A673 (cell line): ENCODE measurements at regions not wholly inside any gene's neighbourhood (a gene's known extent, or its start where the extent isn't known, plus 50 kb on each side); places are given as distances from the start of the nearest gene placed in this dataset.

Experiments used
- EZH2 ChIP-seq: fragments of 200-600 bp; sonication (generic); IDR thresholded peaks from 2 replicates; pipeline ENCODE4 v1.6.1; 2017; ENCODE audit warnings: borderline replicate concordance, low read depth, mild to moderate bottlenecking, mixed read lengths, antibody characterized with exemption, low read length; ENCODE audit not compliant: poor library complexity, severe bottlenecking
- TF ChIP-seq, protein P1 (sequence below): fragments of 300-800, 200-600 bp; sonication (generic); conservative IDR thresholded peaks from 2 replicates; pipeline ENCODE4 v1.5.1; 2017; ENCODE audit warnings: low read depth, mild to moderate bottlenecking, antibody characterized with exemption, low read length, moderate library complexity, mixed read lengths

DNA sequence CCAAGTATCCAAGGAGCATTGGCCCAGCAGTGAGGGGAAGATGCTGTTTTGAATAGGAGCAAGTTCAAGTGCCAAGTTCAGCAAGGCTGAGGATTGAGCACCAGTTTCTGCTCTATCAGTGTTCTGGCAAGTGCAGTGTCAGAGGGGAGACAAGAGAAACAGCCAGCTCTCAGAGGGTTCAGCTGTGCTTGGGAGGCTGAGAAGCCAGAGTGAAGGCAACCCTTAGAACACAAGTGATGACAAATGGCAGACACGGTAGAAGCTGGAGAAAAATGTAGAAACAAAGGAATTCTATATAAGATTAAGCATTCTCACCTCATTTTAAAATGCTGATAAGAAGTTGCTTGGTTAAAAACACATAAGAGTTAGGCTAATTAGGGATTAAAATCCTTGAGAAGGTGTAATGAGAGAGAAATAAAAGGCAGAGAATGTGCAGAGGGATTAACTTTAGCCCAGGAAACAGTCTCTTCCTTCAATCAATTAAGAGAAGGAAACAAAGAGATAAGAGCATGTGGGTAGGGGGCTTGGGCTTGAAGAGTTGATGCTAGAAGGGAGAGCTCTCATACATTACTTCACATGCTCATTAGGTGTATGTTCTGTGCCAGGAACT is 475.4 kb downstream of the AJAP1 start:
- TF ChIP-seq, protein P1, sequence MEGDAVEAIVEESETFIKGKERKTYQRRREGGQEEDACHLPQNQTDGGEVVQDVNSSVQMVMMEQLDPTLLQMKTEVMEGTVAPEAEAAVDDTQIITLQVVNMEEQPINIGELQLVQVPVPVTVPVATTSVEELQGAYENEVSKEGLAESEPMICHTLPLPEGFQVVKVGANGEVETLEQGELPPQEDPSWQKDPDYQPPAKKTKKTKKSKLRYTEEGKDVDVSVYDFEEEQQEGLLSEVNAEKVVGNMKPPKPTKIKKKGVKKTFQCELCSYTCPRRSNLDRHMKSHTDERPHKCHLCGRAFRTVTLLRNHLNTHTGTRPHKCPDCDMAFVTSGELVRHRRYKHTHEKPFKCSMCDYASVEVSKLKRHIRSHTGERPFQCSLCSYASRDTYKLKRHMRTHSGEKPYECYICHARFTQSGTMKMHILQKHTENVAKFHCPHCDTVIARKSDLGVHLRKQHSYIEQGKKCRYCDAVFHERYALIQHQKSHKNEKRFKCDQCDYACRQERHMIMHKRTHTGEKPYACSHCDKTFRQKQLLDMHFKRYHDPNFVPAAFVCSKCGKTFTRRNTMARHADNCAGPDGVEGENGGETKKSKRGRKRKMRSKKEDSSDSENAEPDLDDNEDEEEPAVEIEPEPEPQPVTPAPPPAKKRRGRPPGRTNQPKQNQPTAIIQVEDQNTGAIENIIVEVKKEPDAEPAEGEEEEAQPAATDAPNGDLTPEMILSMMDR, result no peak
- no peak for TF ChIP-seq EZH2
